Sigmoid colon (tissue), 4 donors: ENCODE measurements at regions not wholly inside any gene's neighbourhood (a gene's known extent, or its start where the extent isn't known, plus 50 kb on each side); places are given as distances from the start of the nearest gene placed in this dataset.

Experiments
- EP300 ChIP-seq, 4 donors: sonication (generic); formaldehyde crosslinking; IDR thresholded peaks; one replicate each; pipeline ENCODE4 v1.6.1; 2017; ENCODE audit warnings: antibody characterized with exemption in 4 of 4
- POLR2AphosphoS5 ChIP-seq, 4 donors: sonication (generic); formaldehyde crosslinking; IDR thresholded peaks; one replicate each; pipeline ENCODE4 v1.6.1; 2017; ENCODE audit warnings: antibody characterized with exemption in 4 of 4
- TF ChIP-seq, protein P1 (sequence below), 4 experiments: fragments of 450-650 bp in 3 of 4; fragments of 200-600 bp in 1 of 4; IDR thresholded peaks; one replicate each; pipeline ENCODE4 v1.5.1; 2016 to 2019; ENCODE audit warnings: antibody characterized with exemption in 4 of 4, mild to moderate bottlenecking in 3 of 4, moderate library complexity in 2 of 4

DNA sequence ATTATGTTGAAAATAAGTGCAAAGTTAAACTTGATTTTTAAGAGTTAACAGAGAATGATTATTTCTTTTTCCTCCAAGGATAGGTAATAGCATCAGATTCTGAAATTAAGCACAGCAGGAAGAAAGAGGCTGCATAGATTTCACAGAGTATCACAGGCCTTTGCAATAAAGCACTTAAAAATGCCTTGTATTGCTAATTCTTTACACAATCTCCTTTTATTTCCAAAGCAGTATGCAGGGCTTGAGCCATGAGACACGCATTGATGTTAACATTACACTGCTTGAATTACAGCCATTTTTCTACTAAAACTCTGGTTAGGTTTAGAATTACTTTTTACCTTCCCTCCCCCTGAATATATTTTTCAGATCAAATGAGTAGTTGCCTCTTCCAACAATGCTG lies 398.3 kb downstream of the BCAT1 start:
- TF ChIP-seq, protein P1, sequence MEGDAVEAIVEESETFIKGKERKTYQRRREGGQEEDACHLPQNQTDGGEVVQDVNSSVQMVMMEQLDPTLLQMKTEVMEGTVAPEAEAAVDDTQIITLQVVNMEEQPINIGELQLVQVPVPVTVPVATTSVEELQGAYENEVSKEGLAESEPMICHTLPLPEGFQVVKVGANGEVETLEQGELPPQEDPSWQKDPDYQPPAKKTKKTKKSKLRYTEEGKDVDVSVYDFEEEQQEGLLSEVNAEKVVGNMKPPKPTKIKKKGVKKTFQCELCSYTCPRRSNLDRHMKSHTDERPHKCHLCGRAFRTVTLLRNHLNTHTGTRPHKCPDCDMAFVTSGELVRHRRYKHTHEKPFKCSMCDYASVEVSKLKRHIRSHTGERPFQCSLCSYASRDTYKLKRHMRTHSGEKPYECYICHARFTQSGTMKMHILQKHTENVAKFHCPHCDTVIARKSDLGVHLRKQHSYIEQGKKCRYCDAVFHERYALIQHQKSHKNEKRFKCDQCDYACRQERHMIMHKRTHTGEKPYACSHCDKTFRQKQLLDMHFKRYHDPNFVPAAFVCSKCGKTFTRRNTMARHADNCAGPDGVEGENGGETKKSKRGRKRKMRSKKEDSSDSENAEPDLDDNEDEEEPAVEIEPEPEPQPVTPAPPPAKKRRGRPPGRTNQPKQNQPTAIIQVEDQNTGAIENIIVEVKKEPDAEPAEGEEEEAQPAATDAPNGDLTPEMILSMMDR (IDR thresholded peaks at IDR 0.05) = no peak
- TF ChIP-seq EP300 (IDR thresholded peaks at IDR 0.05) = no peak
- no peak for TF ChIP-seq POLR2AphosphoS5 (IDR thresholded peaks at IDR 0.05)
